GM08714 (cell line): ENCODE measurements at regions not wholly inside any gene's neighbourhood (a gene's known extent, or its start where the extent isn't known, plus 50 kb on each side); places are given as distances from the start of the nearest gene placed in this dataset.

Source experiments
- H3K4me3 ChIP-seq: fragments of 200-500 bp; sonication (Bioruptor generic); 2 replicates; pipeline ENCODE4 v1.5.1; 2014; ENCODE audit warnings: mild to moderate bottlenecking, low read length, inconsistent platforms
- ZNF274 ChIP-seq: IDR thresholded peaks from 2 replicates; pipeline ENCODE4 v1.6.1; 2012; ENCODE audit warnings: mild to moderate bottlenecking, low read depth, low read length

- no peak overlapping the region for H3K4me3 ChIP-seq
- no peak for TF ChIP-seq ZNF274
These were observed 505.0 kb upstream of the FLRT2 start for GRCh38 chr14:85024931-85025330.

GRCh38 chr14:85027681-85028370 is 502.1 kb upstream of the FLRT2 start:
- no peak overlapping the region for H3K4me3 ChIP-seq
- no peak for TF ChIP-seq ZNF274

GRCh38 chr14:85037411-85037810 is 492.5 kb upstream of the FLRT2 start:
- no peak overlapping the region for H3K4me3 ChIP-seq
- no peak for TF ChIP-seq ZNF274

GRCh38 chr14:85038526-85039352 is 491.2 kb upstream of the FLRT2 start:
- no peak overlapping the region for H3K4me3 ChIP-seq
- TF ChIP-seq ZNF274: no peak

- no peak overlapping the region for H3K4me3 ChIP-seq
- TF ChIP-seq ZNF274: no peak
These were observed 490.7 kb upstream of the FLRT2 start for GRCh38 chr14:85039353-85039626.

- no peak for TF ChIP-seq ZNF274
- no peak overlapping the region for H3K4me3 ChIP-seq
These were observed 489.8 kb upstream of the FLRT2 start for GRCh38 chr14:85040046-85040685.

- TF ChIP-seq ZNF274: no peak
- H3K4me3 ChIP-seq: no peak overlapping the region
These were observed 488.3 kb upstream of the FLRT2 start for GRCh38 chr14:85041618-85042017.

- H3K4me3 ChIP-seq: no peak overlapping the region
- TF ChIP-seq ZNF274: no peak
These were observed 487.6 kb upstream of the FLRT2 start for GRCh38 chr14:85042301-85042700.

GRCh38 chr14:85050180-85050579 is 479.8 kb upstream of the FLRT2 start:
- TF ChIP-seq ZNF274: no peak
- H3K4me3 ChIP-seq: no peak overlapping the region

- TF ChIP-seq ZNF274: no peak
- H3K4me3 ChIP-seq: no peak overlapping the region
These were observed 477.3 kb upstream of the FLRT2 start for GRCh38 chr14:85052646-85053045.

GRCh38 chr14:85054178-85054577 is 475.8 kb upstream of the FLRT2 start:
- TF ChIP-seq ZNF274: no peak
- H3K4me3 ChIP-seq: no peak overlapping the region

GRCh38 chr14:85056267-85056666 is 473.7 kb upstream of the FLRT2 start:
- no peak for TF ChIP-seq ZNF274
- H3K4me3 ChIP-seq: no peak overlapping the region

- TF ChIP-seq ZNF274: no peak
- no peak overlapping the region for H3K4me3 ChIP-seq
These were observed 472.7 kb upstream of the FLRT2 start for GRCh38 chr14:85057221-85057620.

- H3K4me3 ChIP-seq: no peak overlapping the region
- TF ChIP-seq ZNF274: no peak
These were observed 471.8 kb upstream of the FLRT2 start for GRCh38 chr14:85058150-85058549.

- H3K4me3 ChIP-seq: no peak overlapping the region
- TF ChIP-seq ZNF274: no peak
These were observed 469.8 kb upstream of the FLRT2 start for GRCh38 chr14:85060121-85060520.
